HG02938 (cell line): ENCODE measurements at regions not wholly inside any gene's neighbourhood (a gene's known extent, or its start where the extent isn't known, plus 50 kb on each side); places are given as distances from the start of the nearest gene placed in this dataset.
"Not testable (repeated sequence)": the region's sequence is repeated elsewhere in the genome, so short reads cannot be mapped to it uniquely, and the experiment has no call there.

ENCODE experiments used
- ATAC-seq: cut with Tn5 transposase; IDR thresholded peaks from one replicate; pipeline ENCODE4 v1.9.1; 2021; ENCODE audit warnings: mild to moderate bottlenecking, moderate library complexity; ENCODE audit not compliant: unreplicated experiment

- no peak for ATAC-seq
Observed at GRCh38 chr12:125956186-125956585, 891.0 kb downstream of the AACS start.

GRCh38 chr12:125966641-125967040, 901.4 kb downstream of the AACS start:
- ATAC-seq = no peak

GRCh38 chr12:125968413-125968812, 903.2 kb downstream of the AACS start:
- no peak for ATAC-seq

- ATAC-seq = no peak
Observed at GRCh38 chr12:125971981-125972380, 906.7 kb downstream of the AACS start.

GRCh38 chr12:125978286-125978685, 913.1 kb downstream of the AACS start:
- ATAC-seq = no peak

- ATAC-seq = no peak
Observed at GRCh38 chr12:125981610-125982253, 916.5 kb downstream of the AACS start.

- no peak for ATAC-seq
Observed at GRCh38 chr12:125983094-125983783, 918.0 kb downstream of the AACS start.

- no peak for ATAC-seq
Observed at GRCh38 chr12:125983784-125984500, 918.7 kb downstream of the AACS start.

- no peak for ATAC-seq
Observed at GRCh38 chr12:125988545-125988944, 923.3 kb downstream of the AACS start.

- no peak for ATAC-seq
Observed at GRCh38 chr12:125989696-125990095, 924.5 kb downstream of the AACS start.

GRCh38 chr12:125996443-125996842, 931.2 kb downstream of the AACS start:
- ATAC-seq = no peak

GRCh38 chr12:125999628-126000027, 934.4 kb downstream of the AACS start:
- ATAC-seq = no peak

- ATAC-seq = no peak
Observed at GRCh38 chr12:126019385-126019784, 954.1 kb downstream of the AACS start.

- no peak for ATAC-seq
Observed at GRCh38 chr12:126021675-126022074, 956.4 kb downstream of the AACS start.

- ATAC-seq = no peak
Observed at GRCh38 chr12:126027825-126028224, 962.6 kb downstream of the AACS start.

GRCh38 chr12:126030573-126030972, 965.3 kb downstream of the AACS start:
- no peak for ATAC-seq

GRCh38 chr12:126033751-126034150, 968.5 kb downstream of the AACS start:
- ATAC-seq = no peak

- no peak for ATAC-seq
Observed at GRCh38 chr12:126036348-126036747, 971.1 kb downstream of the AACS start.

GRCh38 chr12:126038434-126038833, 973.2 kb downstream of the AACS start:
- no peak for ATAC-seq

- no peak for ATAC-seq
Observed at GRCh38 chr12:126040307-126040706, 975.1 kb downstream of the AACS start.

- ATAC-seq = no peak
Observed at GRCh38 chr12:126042286-126042685, 977.1 kb downstream of the AACS start.

- ATAC-seq = not testable (repeated sequence)
Observed at GRCh38 chr12:126049501-126049900, 984.3 kb downstream of the AACS start.
